Vagina (tissue), 2 donors: ENCODE measurements at regions not wholly inside any gene's neighbourhood (a gene's known extent, or its start where the extent isn't known, plus 50 kb on each side); places are given as distances from the start of the nearest gene placed in this dataset.

ENCODE experiments used
- POLR2A ChIP-seq, 2 donors: fragments of 450-650 bp; IDR thresholded peaks; one replicate each; pipeline ENCODE4 v1.6.1; 2017; ENCODE audit warnings: antibody characterized with exemption in 2 of 2, mild to moderate bottlenecking in 2 of 2, moderate library complexity in 2 of 2
- TF ChIP-seq, protein P1 (sequence below), 3 experiments: fragments of 450-650 bp in 2 of 3; fragments of 200-600 bp in 1 of 3; sonication (generic) in 1 of 3; IDR thresholded peaks; one replicate each; pipeline ENCODE4 v1.5.1; 2017 to 2019; ENCODE audit warnings: antibody characterized with exemption in 3 of 3, mild to moderate bottlenecking in 2 of 3, moderate library complexity in 2 of 3

- TF ChIP-seq, protein P1, sequence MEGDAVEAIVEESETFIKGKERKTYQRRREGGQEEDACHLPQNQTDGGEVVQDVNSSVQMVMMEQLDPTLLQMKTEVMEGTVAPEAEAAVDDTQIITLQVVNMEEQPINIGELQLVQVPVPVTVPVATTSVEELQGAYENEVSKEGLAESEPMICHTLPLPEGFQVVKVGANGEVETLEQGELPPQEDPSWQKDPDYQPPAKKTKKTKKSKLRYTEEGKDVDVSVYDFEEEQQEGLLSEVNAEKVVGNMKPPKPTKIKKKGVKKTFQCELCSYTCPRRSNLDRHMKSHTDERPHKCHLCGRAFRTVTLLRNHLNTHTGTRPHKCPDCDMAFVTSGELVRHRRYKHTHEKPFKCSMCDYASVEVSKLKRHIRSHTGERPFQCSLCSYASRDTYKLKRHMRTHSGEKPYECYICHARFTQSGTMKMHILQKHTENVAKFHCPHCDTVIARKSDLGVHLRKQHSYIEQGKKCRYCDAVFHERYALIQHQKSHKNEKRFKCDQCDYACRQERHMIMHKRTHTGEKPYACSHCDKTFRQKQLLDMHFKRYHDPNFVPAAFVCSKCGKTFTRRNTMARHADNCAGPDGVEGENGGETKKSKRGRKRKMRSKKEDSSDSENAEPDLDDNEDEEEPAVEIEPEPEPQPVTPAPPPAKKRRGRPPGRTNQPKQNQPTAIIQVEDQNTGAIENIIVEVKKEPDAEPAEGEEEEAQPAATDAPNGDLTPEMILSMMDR (IDR thresholded peaks at IDR 0.05) = no peak
- TF ChIP-seq POLR2A (IDR thresholded peaks at IDR 0.05) = no peak
Measured at GRCh38 chr13:87208636-87209035, 462.5 kb upstream of the SLITRK5 start.
